AG08395 (cell line): ENCODE measurements at regions not wholly inside any gene's neighbourhood (a gene's known extent, or its start where the extent isn't known, plus 50 kb on each side); places are given as distances from the start of the nearest gene placed in this dataset.
A peak's percentile ranks its signal among the peaks of the same experiment; 100 is the strongest.

Source experiments
- DNase-seq: peaks from one replicate; pipeline ENCODE4 v3.0.0; 2012; ENCODE audit warnings: mixed read lengths, low spot score

DNA sequence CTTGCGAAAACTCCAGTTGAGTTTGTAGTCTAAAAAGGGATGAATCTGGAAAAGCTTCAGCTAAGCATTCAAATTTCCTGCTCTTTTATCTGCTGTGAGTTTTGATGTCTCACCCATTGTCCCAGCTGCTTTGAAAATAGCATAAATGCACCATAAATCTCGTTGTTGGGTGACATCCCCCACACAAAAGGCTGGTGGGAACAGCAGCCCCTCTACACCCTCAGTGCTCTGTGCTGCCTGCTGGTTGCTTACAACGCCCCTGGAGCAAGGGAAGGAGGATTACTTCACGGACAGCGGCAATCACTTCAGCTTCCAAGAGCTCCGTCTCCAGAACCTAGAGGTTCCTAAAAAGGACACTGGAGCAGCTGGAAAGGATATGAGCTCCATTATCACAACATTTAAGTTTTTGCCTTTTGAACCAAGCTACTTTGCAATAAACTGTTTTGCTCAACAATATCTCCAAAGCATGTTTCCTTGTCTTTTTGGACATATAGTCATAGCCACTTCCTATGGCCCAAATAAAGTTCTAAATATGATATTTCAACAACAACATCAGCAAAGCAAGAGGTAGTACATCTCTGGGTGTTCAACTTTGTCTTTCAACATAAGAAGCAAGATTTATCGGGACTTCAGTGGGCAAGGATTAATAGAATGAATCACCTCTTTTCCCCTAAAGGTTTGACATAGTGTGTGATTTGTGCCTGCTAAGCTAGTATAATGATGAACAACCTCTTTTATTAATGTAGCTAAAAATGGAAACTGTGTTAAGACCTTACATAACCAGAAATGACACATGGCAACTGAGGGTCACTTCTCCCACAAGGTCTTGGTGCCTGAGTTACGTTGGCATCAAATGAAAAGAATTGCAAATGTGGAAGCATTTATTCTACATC is 413.5 kb downstream of the TXNL1 start:
- DNase-seq: no peak

DNA sequence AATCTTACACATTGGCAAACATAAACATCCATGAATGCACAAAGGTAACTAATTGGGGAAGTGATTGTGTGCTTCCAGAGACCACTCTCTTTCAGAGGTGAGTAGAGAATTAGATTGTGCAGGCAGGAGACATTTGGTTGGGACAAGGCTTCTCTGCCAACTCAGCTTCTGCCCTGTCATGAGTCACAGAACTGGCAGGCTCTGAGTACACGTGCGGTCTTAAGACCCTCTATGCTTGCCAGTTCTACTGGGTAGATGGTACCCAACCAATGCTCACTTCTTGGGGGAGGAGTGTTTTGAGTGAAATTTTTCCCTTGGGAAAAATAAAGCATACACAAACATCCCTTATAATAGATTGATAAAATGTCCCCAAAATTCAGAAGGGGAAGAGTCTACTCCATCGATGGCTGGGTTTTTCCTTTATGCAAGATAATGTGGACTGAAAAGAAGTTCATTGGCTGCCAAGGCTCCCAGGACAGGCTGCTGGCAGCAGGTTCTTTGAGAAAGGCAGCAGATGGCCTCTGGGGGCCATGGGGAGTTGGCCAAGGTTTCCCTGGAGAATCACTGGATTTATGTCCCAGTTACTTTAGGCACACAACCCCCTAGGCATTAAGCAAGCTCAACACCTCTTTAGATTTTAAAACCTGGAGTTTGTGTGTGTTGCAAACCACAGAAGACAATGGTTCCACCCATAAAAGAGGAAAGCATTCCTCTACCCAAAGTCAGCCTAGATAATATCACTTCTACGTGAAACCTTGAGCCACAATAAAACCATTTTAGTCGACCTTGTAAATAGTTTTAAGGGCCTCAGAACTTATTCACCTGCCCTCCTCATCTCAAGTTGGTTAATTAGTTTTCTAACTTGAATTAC is 417.0 kb downstream of the TXNL1 start:
- no peak for DNase-seq

DNA sequence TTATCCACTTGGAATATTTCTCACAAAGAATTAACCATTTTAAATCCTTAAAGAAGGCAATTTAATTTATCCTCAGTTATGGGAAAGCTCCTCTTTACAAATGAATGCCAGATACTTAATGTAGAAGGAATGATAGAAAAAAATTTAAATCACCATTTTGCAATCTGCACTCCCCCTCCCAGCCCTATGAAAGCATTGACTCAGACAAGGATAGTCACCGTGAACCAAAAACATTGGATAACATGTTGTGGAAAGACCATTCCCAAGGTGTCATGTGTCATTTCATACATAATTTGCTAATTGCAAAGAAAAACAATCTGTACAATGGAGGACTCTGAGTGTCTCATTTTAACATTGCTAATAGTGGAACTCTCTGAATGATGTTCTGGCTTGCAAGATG is 421.0 kb downstream of the TXNL1 start:
- DNase-seq: no peak

- no peak for DNase-seq
Observed at GRCh38 chr18:56214706-56215105, 423.7 kb downstream of the TXNL1 start.

- DNase-seq: no peak
Observed at GRCh38 chr18:56210520-56210919, 427.9 kb downstream of the TXNL1 start.

GRCh38 chr18:56207989-56208388 is 430.4 kb downstream of the TXNL1 start:
- DNase-seq: no peak

GRCh38 chr18:56204052-56204451 is 434.3 kb downstream of the TXNL1 start:
- no peak for DNase-seq

GRCh38 chr18:56202678-56203077 is 435.7 kb downstream of the TXNL1 start:
- no peak for DNase-seq

- DNase-seq: peak; percentile 85
Observed at GRCh38 chr18:56200381-56200911, 437.9 kb downstream of the TXNL1 start.

GRCh38 chr18:56199580-56200330 is 438.6 kb downstream of the TXNL1 start:
- peak; percentile 17 for DNase-seq

DNA sequence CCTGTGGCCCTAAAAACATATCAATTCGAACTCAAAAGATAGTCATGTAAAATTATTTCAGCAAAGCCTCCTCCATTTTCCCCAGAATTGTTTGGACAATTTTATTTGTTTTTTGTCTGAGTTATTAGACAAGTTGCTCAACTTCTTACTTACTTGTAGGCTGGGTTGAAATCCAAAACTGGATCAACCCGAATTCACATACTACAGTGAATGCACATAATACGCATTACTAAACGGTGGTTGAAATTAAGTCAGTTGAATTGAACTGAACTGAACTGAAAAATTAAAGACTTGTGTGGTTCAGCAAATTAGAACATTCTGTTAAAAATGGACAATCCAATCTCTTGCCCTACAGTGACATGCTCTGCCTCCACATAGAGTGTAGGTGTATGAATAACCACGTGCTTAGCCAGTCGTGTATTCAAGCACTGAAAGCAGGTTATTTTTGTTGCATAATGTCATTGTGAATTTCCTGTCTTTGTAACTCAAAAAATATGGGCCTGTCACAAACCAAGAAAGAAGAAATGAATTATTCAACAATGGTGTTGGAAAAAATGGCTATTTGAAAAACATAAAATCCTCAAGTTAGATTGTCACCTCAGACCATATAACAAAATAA is 441.0 kb downstream of the TXNL1 start:
- DNase-seq: no peak

GRCh38 chr18:56196495-56197225 is 441.7 kb downstream of the TXNL1 start:
- DNase-seq: no peak

GRCh38 chr18:56191334-56191733 is 447.1 kb downstream of the TXNL1 start:
- no peak for DNase-seq

DNA sequence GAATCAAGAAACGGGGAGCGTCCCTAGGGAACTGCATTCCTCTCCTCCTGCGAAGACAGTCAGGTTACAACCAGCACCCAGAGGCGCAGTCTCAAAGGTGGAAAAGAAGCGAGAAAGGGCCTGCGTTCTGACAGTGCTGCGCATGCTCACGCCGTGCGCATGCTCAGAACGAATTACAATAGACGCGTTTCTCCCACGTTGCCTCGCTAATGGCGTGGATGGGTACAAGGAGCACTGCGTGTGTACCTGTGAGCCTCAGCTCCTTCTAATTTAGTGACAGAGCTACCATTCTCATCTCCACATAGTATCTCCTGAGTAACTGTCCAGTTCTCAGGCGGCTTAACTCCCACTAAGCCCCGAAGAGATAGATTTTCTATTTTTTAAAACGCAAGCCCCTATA is 448.8 kb downstream of the TXNL1 start:
- no peak for DNase-seq

GRCh38 chr18:56188529-56189275 is 449.7 kb downstream of the TXNL1 start:
- no peak for DNase-seq

- no peak for DNase-seq
Observed at GRCh38 chr18:56186319-56186718, 452.1 kb downstream of the TXNL1 start.

GRCh38 chr18:56185126-56185525 is 453.3 kb downstream of the TXNL1 start:
- no peak for DNase-seq

GRCh38 chr18:56176751-56177150 is 461.6 kb downstream of the TXNL1 start:
- no peak for DNase-seq

DNA sequence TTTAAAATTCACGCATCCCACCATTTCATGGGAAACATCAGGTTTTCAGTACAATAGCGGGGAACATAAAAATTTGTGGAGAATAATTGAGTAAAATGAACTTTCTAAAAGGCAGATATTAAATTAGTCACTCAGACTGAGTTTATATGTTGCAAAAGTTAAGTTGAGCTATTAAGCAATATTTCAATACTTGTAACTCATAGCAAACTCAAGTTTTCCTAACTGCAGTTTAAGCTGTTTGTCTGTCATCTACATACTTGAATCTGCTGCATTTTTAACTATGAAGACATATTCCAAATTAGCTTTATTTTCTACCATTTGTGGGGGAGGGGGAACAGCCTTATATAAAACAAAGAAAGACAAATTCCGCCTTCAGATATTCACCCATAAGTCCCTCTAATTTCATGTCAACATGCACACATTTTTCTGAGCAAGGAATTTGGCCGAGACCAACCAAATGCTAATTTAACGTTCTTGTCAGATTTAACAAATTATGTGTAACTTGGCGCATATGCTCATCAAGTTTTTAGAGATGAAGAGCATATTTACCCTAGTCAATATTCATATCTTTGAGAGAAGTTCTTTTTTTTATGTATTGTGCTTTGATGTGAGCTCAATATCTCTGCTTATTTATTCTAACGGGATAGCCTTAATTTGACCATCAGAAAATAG is 462.9 kb downstream of the TXNL1 start:
- no peak for DNase-seq
